G401.6 (cell line): ENCODE measurements at regions not wholly inside any gene's neighbourhood (a gene's known extent, or its start where the extent isn't known, plus 50 kb on each side); places are given as distances from the start of the nearest gene placed in this dataset.
"Not testable (repeated sequence)": the region's sequence is repeated elsewhere in the genome, so short reads cannot be mapped to it uniquely, and the experiment has no call there.

Experiments
- FAIRE-seq: peaks from 2 replicates; lab custom pipeline; 2012; peaks lifted over from hg19 to GRCh38; lab: Jason Lieb, UNC

GRCh38 chr6:12348530-12349511 lies 58.7 kb downstream of the EDN1 start:
- no peak for FAIRE-seq

GRCh38 chr6:12350644-12351170 lies 60.5 kb downstream of the EDN1 start:
- no peak for FAIRE-seq

GRCh38 chr6:12351672-12352071 lies 61.5 kb downstream of the EDN1 start:
- FAIRE-seq: no peak

- FAIRE-seq: no peak
Measured at GRCh38 chr6:12353731-12354130, 63.6 kb downstream of the EDN1 start.

GRCh38 chr6:12354499-12354898 lies 64.3 kb downstream of the EDN1 start:
- no peak for FAIRE-seq

- no peak for FAIRE-seq
Measured at GRCh38 chr6:12355354-12355753, 65.2 kb downstream of the EDN1 start.

- no peak for FAIRE-seq
Measured at GRCh38 chr6:12356431-12356830, 66.3 kb downstream of the EDN1 start.

GRCh38 chr6:12356983-12357972 lies 67.1 kb downstream of the EDN1 start:
- no peak for FAIRE-seq

GRCh38 chr6:12359036-12359435 lies 68.9 kb downstream of the EDN1 start:
- FAIRE-seq: no peak

- FAIRE-seq: no peak
Measured at GRCh38 chr6:12361042-12361765, 71.0 kb downstream of the EDN1 start.

- not testable (repeated sequence) for FAIRE-seq
Measured at GRCh38 chr6:12363277-12363650, 73.1 kb downstream of the EDN1 start.

- no peak for FAIRE-seq
Measured at GRCh38 chr6:12363651-12364381, 73.7 kb downstream of the EDN1 start.

- FAIRE-seq: no peak
Measured at GRCh38 chr6:12364621-12365020, 74.5 kb downstream of the EDN1 start.

- no peak for FAIRE-seq
Measured at GRCh38 chr6:12366731-12367130, 76.6 kb downstream of the EDN1 start.

GRCh38 chr6:12367412-12367811 lies 77.3 kb downstream of the EDN1 start:
- no peak for FAIRE-seq

GRCh38 chr6:12369355-12369754 lies 79.2 kb downstream of the EDN1 start:
- FAIRE-seq: no peak

- no peak for FAIRE-seq
Measured at GRCh38 chr6:12369781-12370262, 79.7 kb downstream of the EDN1 start.

- no peak for FAIRE-seq
Measured at GRCh38 chr6:12371151-12371550, 81.0 kb downstream of the EDN1 start.

GRCh38 chr6:12371641-12372146 lies 81.5 kb downstream of the EDN1 start:
- no peak for FAIRE-seq

- FAIRE-seq: no peak
Measured at GRCh38 chr6:12379181-12379580, 89.0 kb downstream of the EDN1 start.

- no peak for FAIRE-seq
Measured at GRCh38 chr6:12381587-12381986, 91.4 kb downstream of the EDN1 start.
